Naive B cell (primary cell): ENCODE measurements at regions not wholly inside any gene's neighbourhood (a gene's known extent, or its start where the extent isn't known, plus 50 kb on each side); places are given as distances from the start of the nearest gene placed in this dataset.
"Not testable (repeated sequence)": the region's sequence is repeated elsewhere in the genome, so short reads cannot be mapped to it uniquely, and the experiment has no call there.

Experiments
- ATAC-seq, 2 donors: fragments of 150-1000 bp; cut with Tn5 transposase; 2 replicates each; pipeline ENCODE4 v1.10.0; 2021; ENCODE audit warnings: low read depth in 2 of 2, mild to moderate bottlenecking in 2 of 2, moderate library complexity in 2 of 2
- DNase-seq: peaks from one replicate; pipeline ENCODE4 v3.0.0; 2022
- H3K27ac Mint-ChIP-seq, 6 donors: one replicate each; pipeline ENCODE4 v1.8.0; 2020 to 2022; ENCODE audit warnings: mild to moderate bottlenecking in 6 of 6, mixed read lengths in 6 of 6, moderate library complexity in 5 of 6, inconsistent platforms in 2 of 6
- H3K27me3 Mint-ChIP-seq, 3 donors: one replicate each; pipeline ENCODE4 v1.8.0; 2021 to 2022; ENCODE audit warnings: mixed read lengths in 3 of 3, mild to moderate bottlenecking in 1 of 3
- H3K36me3 Mint-ChIP-seq, 2 donors: one replicate each; pipeline ENCODE4 v1.8.0; 2020 to 2022; ENCODE audit warnings: mixed read lengths in 2 of 2, inconsistent platforms in 1 of 2, mild to moderate bottlenecking in 1 of 2
- H3K4me1 Mint-ChIP-seq, 3 donors: one replicate each; pipeline ENCODE4 v1.8.0; 2020 to 2022; ENCODE audit warnings: mixed read lengths in 3 of 3, inconsistent platforms in 1 of 3, mild to moderate bottlenecking in 1 of 3, moderate library complexity in 1 of 3
- H3K4me3 Mint-ChIP-seq, 8 donors: one replicate each; pipeline ENCODE4 v1.8.0; 2020 to 2022; ENCODE audit warnings: mild to moderate bottlenecking in 8 of 8, mixed read lengths in 8 of 8, moderate library complexity in 8 of 8, inconsistent platforms in 2 of 8
- H3K9me3 Mint-ChIP-seq, 7 donors: one replicate each; pipeline ENCODE4 v1.8.0; 2020 to 2022; ENCODE audit warnings: mixed read lengths in 7 of 7, mild to moderate bottlenecking in 5 of 7, inconsistent platforms in 2 of 7, moderate library complexity in 1 of 7

- H3K27me3 Mint-ChIP-seq = no peaks in the 10 kb centered on the region
- H3K4me3 Mint-ChIP-seq = peak overlapping the region in 1 of 8 donors; percentile 63
- H3K4me1 Mint-ChIP-seq = peaks cover 20 to 46% (median 29%) of the 10 kb centered on the region in 3 donors
- peak overlapping the region in 1 of 6 donors; percentile 79 for H3K27ac Mint-ChIP-seq
- no peak for DNase-seq
- peaks cover 0 to 1% (median 0%) of the 10 kb centered on the region in 7 donors for H3K9me3 Mint-ChIP-seq
- ATAC-seq = no peak
- H3K36me3 Mint-ChIP-seq = peaks cover 0 to 4% of the 10 kb centered on the region in 2 donors
Measured at GRCh38 chr6:27136077-27136644, 111.3 kb upstream of the PRSS16 start.

- Mint-ChIP-seq H3K9me3 (peaks cover 0 to 1% (median 0%) of the 10 kb centered on the region in 7 donors), H3K4me1 (peaks cover 26 to 56% (median 36%) of the 10 kb centered on the region in 3 donors), H3K36me3 (peaks cover 0 to 10% of the 10 kb centered on the region in 2 donors), H3K4me3 (peak overlapping the region in 1 of 8 donors; percentile 99), H3K27me3 (no peaks in the 10 kb centered on the region), H3K27ac (peak overlapping the region in 1 of 6 donors; percentile 19)
- no peak for ATAC-seq
- no peak for DNase-seq
Measured at GRCh38 chr6:27136978-27137814, 110.3 kb upstream of the PRSS16 start.

- peaks cover 0 to 10% of the 10 kb centered on the region in 2 donors for H3K36me3 Mint-ChIP-seq
- H3K27me3 Mint-ChIP-seq = no peaks in the 10 kb centered on the region
- H3K27ac Mint-ChIP-seq = peak overlapping the region; percentile 59 to 99 (median 96)
- H3K9me3 Mint-ChIP-seq = peaks cover 0 to 1% (median 0%) of the 10 kb centered on the region in 7 donors
- H3K4me3 Mint-ChIP-seq = peak overlapping the region in 7 of 8 donors; percentile 93 to 99 (median 98)
- ATAC-seq (no peak), DNase-seq (no peak)
- H3K4me1 Mint-ChIP-seq = peaks cover 28 to 68% (median 48%) of the 10 kb centered on the region in 3 donors
Measured at GRCh38 chr6:27138406-27138805, 109.1 kb upstream of the PRSS16 start.

- peak; percentile 86 to 89 for ATAC-seq
- Mint-ChIP-seq H3K4me1 (peaks cover 26 to 70% (median 50%) of the 10 kb centered on the region in 3 donors), H3K9me3 (peaks cover 0 to 1% (median 0%) of the 10 kb centered on the region in 7 donors), H3K27ac (peak overlapping the region; percentile 95 to 99 (median 97)), H3K4me3 (peak overlapping the region; percentile 93 to 99 (median 98)), H3K27me3 (no peaks in the 10 kb centered on the region), H3K36me3 (peaks cover 0 to 10% of the 10 kb centered on the region in 2 donors)
- peak; percentile 77 for DNase-seq
Measured at GRCh38 chr6:27138837-27139755, 108.4 kb upstream of the PRSS16 start.

- Mint-ChIP-seq H3K27ac (peak overlapping the region; percentile 95 to 99 (median 97)), H3K4me3 (peak overlapping the region; percentile 93 to 99 (median 98)), H3K4me1 (peaks cover 26 to 67% (median 50%) of the 10 kb centered on the region in 3 donors), H3K27me3 (no peaks in the 10 kb centered on the region), H3K36me3 (peaks cover 0 to 10% of the 10 kb centered on the region in 2 donors), H3K9me3 (peaks cover 0 to 1% (median 0%) of the 10 kb centered on the region in 7 donors)
- DNase-seq (no peak), ATAC-seq (peak; percentile 3 to 14)
Measured at GRCh38 chr6:27139756-27140579, 107.5 kb upstream of the PRSS16 start.

- H3K27ac Mint-ChIP-seq = peak overlapping the region in 5 of 6 donors; percentile 8 to 95 (median 88)
- DNase-seq (no peak), ATAC-seq (no peak)
- no peaks in the 10 kb centered on the region for H3K9me3 Mint-ChIP-seq
- H3K27me3 Mint-ChIP-seq = no peaks in the 10 kb centered on the region
- H3K4me1 Mint-ChIP-seq = peaks cover 26 to 67% (median 50%) of the 10 kb centered on the region in 3 donors
- H3K4me3 Mint-ChIP-seq = peak overlapping the region; percentile 0 to 99 (median 74)
- peaks cover 0 to 10% of the 10 kb centered on the region in 2 donors for H3K36me3 Mint-ChIP-seq
Measured at GRCh38 chr6:27140999-27141528, 106.4 kb upstream of the PRSS16 start.

- Mint-ChIP-seq H3K36me3 (peaks cover 0 to 10% of the 10 kb centered on the region in 2 donors), H3K27ac (peak overlapping the region in 3 of 6 donors; percentile 66 to 95 (median 86)), H3K9me3 (no peaks in the 10 kb centered on the region), H3K4me1 (peaks cover 26 to 67% (median 50%) of the 10 kb centered on the region in 3 donors), H3K27me3 (no peaks in the 10 kb centered on the region), H3K4me3 (peak overlapping the region in 7 of 8 donors; percentile 19 to 99 (median 76))
- ATAC-seq = no peak
- DNase-seq = no peak
Measured at GRCh38 chr6:27141529-27142015, 105.9 kb upstream of the PRSS16 start.

- H3K4me1 Mint-ChIP-seq = peaks cover 25 to 64% (median 49%) of the 10 kb centered on the region in 3 donors
- peaks cover 0 to 10% of the 10 kb centered on the region in 2 donors for H3K36me3 Mint-ChIP-seq
- not testable (repeated sequence) for H3K27me3 Mint-ChIP-seq, ATAC-seq, DNase-seq, H3K9me3 Mint-ChIP-seq
- peak overlapping the region in 1 of 6 donors; percentile 66 for H3K27ac Mint-ChIP-seq
- peak overlapping the region in 6 of 8 donors; percentile 18 to 77 (median 42) for H3K4me3 Mint-ChIP-seq
Measured at GRCh38 chr6:27143020-27143388, 104.5 kb upstream of the PRSS16 start.

- DNase-seq (no peak), ATAC-seq (no peak)
- peak overlapping the region in 2 of 6 donors; percentile 9 to 66 for H3K27ac Mint-ChIP-seq
- no peaks in the 10 kb centered on the region for H3K27me3 Mint-ChIP-seq
- peaks cover 20 to 59% (median 43%) of the 10 kb centered on the region in 3 donors for H3K4me1 Mint-ChIP-seq
- H3K9me3 Mint-ChIP-seq = no peaks in the 10 kb centered on the region
- peak overlapping the region in 7 of 8 donors; percentile 34 to 90 (median 61) for H3K4me3 Mint-ChIP-seq
- peaks cover 0 to 10% of the 10 kb centered on the region in 2 donors for H3K36me3 Mint-ChIP-seq
Measured at GRCh38 chr6:27143474-27144026, 104.0 kb upstream of the PRSS16 start.

- no peak for DNase-seq
Measured at GRCh38 chr6:27144740-27145079, 102.8 kb upstream of the PRSS16 start.

GRCh38 chr6:27145731-27146455 is 101.6 kb upstream of the PRSS16 start:
- Mint-ChIP-seq H3K36me3 (peaks cover 0 to 6% of the 10 kb centered on the region in 2 donors), H3K9me3 (no peaks in the 10 kb centered on the region), H3K27ac (no peak overlapping the region), H3K4me1 (peaks cover 13 to 36% (median 24%) of the 10 kb centered on the region in 3 donors), H3K27me3 (no peaks in the 10 kb centered on the region), H3K4me3 (no peak overlapping the region)
- peak; percentile 75 for DNase-seq
- ATAC-seq = peak; percentile 47 to 57

More at GRCh38 chr6:27144740-27145079, 102.8 kb upstream of the PRSS16 start:
- Mint-ChIP-seq H3K27ac (no peak overlapping the region), H3K27me3 (no peaks in the 10 kb centered on the region), H3K4me1 (peaks cover 18 to 47% (median 33%) of the 10 kb centered on the region in 3 donors), H3K4me3 (no peak overlapping the region), H3K36me3 (peaks cover 0 to 6% of the 10 kb centered on the region in 2 donors), H3K9me3 (no peaks in the 10 kb centered on the region)
- no peak for ATAC-seq
